HG02571 (cell line): ENCODE measurements at regions not wholly inside any gene's neighbourhood (a gene's known extent, or its start where the extent isn't known, plus 50 kb on each side); places are given as distances from the start of the nearest gene placed in this dataset.

Experiments
- ATAC-seq: cut with Tn5 transposase; IDR thresholded peaks from one replicate; pipeline ENCODE4 v1.9.1; 2021; ENCODE audit warnings: mild to moderate bottlenecking, moderate library complexity; ENCODE audit not compliant: unreplicated experiment

DNA sequence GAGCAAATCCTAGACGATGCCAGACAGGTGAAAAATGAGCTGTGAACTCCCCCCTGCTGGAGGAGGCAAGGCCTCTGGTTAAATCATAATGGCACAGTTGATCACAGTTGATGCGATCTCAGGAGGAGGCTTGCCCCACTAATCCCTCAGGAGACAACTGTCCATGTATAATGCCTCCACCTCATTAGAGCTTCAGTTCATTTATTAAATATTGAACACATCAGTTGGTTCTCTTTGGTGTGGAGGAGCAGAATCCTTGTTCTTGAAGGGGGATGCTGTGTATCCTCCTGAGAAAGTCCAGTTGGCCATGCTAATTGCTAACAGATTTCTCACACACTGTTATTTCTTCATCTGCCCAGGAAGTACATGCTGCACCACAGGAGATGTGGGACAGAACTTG is 290.5 kb downstream of the IGSF11 start:
- no peak for ATAC-seq

DNA sequence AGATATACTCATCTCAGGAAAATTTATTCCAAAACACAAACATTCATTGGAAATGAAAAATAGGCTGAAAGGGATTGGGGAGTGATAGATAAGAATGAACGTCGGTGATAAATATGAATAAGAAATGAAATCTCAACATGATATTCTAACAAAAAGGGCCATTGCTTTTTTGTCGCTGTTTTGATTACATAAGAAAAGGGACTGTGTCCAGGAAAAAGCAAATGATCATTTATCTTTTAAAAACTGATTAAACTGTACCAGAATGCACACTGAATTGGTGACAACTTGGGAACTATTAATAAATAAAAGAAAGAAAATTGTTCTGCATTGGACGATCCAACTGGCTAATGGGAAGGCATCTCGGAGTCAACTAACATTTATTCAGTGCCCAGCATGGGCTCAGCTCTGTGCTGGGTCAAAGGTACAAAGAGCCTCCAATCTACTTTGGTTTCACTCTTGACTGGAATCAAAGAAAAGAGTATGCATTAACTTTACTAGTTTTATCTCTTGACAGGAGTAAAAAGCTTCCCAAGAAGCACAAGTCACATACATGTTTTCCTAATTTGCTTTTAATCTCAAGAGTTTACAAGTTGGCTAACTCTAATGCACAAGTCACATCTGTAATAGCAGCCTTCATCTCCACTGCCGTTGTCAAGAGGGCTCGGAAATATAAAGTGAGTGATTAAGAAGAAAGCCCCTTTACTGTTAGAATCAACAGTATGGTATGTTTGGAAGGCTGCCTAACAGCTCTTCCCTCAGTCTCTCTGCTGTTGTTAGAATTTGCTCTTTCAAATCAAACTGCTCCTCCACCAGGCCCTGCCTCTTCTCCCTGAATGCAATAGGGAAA is 280.0 kb downstream of the IGSF11 start:
- ATAC-seq, result no peak

DNA sequence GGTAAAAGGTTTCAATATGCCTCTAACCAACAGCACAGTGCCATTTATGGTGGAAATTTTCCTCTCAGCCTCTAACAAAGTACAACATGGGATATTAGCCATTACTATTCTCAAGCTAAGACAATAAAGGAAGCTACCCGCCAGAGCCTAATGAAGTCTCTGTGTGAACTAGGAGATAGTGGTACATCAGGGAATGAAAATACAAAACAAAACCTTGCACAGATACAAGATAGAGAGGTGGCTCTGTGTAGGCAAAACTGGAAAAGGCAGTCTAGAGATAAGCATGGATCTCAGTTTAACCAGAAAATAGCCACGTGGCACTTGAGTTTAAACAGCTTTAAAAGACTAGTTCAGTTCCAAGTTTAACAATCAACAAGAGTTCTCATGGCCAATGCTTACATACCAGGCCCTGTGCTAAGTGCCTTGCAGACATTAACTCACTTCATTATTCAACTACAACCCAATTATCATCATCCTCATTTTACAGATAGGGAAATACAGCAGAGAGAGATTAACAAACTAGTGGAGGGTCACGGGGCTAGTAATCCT is 279.3 kb downstream of the IGSF11 start:
- ATAC-seq, result no peak

DNA sequence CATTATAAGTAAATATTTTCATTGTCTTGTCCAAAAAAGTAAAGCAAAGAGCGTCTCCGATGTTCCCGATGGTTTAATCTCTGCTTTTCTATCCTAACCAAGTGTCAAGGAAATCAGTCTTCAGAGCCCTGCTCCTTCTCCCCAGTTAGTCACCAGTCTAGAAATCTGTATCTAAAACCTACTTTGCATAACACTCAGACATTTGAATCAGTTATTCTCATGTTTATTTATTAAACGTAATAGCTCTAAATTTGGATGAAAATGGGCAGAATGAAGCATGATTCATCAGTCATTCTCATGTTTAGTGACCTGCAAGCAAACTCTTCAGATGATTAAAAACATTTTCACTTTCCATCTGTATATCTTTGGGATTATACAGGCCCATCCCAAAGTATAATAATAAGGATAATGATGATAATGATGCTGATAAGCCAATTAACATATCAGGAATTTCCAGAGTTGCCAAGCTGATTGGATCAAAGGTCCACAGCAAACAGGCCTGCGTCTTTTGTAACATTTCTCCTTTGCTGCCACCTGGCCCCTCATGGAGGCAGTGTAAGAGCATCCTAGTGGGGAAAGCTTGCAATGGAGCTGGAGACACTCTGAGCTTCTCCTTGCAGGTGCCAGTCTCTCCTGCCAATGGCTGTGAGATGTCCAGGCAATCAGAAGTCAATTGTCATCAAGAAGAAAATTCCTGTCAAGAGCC is 273.9 kb downstream of the IGSF11 start:
- ATAC-seq, result no peak

DNA sequence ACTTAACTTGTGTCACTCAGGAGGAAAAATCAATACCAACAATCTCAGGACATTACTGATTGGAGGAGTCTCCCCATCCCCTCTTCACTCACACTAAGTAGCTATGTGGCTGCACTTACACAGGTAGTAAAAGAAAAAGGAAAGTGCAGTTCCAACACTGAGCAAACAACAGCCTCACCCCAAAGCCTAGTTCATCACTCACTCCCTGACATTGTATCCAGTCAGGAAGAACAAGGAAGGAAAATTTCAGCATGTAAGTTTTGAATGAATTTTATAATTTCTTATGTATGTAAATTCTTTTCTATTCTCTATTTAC is 273.4 kb downstream of the IGSF11 start:
- ATAC-seq, result no peak

DNA sequence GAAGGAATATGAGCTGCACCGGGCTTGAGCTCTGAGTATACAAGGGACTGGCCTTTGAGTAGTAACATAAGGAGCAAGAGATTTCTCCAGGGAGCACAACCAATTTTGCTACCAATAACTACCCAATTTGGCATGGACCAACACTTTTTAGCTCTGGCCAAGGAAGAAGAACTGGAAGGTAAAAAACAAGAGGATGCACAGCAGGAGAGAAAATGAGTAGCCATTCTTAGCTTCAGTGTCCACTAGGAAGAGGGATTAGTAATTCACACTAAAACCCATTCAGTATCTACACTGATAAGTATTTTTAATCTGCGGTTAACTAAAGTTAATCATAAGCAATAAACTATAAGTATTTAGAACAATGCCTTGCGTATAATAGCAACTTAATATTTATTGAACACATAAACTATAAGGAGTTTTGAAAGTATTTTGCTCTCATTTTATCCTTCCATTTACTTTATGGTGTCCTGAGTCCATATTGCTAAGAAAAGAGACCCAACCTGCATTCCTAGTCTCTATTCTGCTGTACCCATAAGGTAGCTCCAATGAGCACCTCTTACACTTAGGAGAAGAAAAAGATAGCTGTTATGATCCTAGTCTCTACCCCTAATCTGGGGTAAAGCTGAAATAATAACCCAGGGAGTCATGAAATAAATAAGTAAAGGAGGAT is 268.9 kb downstream of the IGSF11 start:
- ATAC-seq, result no peak

DNA sequence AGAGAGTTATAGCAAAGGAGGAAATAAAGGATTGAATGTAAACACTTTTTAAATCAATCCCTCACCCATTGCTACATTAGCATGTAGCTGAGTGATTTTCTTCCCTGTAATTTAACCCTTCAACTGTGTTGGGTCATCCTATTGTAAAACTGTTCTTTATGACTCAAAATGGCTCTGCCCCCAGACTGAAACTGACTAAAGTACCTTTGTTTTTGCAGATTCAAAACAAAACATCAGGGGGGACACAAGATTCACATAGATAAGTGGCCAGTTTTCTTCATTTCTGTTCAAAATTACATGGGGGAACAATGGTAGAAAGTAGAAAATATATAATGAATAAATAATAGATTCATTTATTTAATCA is 268.4 kb downstream of the IGSF11 start:
- no peak for ATAC-seq

DNA sequence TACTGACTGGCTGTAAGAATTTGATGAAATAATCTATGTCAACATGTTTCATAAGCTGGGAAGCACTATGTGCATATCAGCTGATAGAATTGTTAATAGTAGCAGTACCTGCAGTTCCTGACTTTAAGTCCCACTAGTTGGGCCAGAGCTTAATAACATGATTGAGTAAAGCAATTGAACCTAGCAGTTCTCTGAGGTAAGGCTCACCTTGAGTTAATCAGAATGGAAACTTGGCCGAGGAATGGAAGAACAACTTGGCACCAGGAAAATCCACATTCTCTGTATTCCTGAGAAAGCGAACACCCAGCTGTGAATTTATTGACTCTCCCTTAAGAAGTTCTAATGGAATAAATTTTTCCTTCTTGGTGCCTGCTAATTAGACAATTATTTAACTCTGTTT is 262.6 kb downstream of the IGSF11 start:
- ATAC-seq, result no peak

DNA sequence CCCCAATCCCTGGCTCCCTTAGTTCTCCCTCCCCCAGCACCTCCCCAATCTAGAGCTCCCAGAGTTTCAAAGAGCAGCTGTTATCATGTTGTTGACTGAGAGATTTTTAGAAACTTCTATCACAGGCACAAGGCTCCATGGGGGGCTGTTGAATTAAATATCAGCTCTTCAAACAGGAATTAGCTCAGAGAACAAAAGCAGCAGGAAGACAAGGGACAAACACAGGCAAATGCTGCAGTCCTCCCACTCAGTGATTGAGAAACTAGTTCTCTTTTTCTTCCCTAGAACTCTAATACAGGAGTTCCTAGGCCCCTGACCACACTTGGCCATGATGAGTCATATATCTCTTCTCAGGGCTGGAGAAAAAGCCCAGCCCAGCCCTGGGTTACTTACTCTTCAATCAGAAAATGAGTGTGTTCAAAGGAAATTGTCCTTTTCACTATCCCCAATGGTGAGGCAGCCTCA is 262.1 kb downstream of the IGSF11 start:
- ATAC-seq, result peak; percentile 96

DNA sequence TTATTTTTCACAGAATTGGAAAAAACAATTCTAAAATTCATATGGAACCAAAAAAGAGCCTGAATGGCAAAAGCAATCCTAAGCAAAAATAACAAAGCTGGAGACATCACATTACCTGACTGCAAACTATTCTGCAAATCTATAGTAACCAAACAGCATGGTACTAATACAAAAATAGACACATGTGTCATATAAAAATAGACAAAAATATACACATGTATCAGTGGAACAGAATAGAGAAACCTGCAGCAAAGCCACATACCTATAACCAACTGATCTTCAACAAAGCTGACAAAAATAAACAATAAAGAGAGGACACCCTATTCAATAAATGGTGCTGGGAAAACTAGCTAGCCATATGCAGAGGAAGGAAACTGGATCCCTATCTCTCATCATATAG is 259.6 kb downstream of the IGSF11 start:
- ATAC-seq, result no peak

DNA sequence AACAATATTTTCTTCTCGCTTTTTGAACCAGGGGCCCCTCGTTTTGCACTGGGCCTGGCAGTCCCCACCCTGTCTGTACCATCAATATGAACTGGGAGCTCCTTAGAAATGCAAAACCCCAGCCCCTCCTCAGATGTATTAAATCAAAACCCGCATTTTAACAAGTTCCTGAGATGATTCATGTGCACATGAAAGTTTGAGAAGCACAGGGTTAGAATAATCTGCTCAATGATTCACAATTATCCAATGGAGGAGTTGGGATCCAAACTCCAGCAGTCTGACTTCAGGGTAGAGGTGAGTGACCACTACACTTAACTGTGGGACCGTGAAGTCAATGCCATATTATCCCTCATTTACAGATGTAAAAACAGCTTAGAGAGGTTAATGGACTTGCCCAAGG is 256.4 kb downstream of the IGSF11 start:
- ATAC-seq, result no peak

DNA sequence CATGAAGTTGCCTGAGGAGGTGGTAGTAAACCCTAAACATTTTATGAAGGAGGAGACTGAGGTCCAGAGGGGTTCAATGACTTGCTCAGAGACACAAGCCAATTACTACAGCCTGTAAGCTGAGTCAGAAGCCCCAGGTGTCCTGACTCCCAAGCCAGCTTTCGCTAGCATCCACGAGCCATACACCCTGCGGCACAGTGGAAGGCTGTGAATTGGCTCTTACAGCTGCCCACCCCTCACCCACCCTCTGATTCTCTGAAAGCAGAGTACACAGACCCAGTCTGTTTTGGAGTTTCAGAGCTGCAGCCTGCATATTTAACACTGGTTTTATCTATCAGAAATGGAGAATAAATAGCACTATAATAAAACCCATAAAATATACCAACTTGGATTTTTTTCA is 253.4 kb downstream of the IGSF11 start:
- ATAC-seq, result no peak

DNA sequence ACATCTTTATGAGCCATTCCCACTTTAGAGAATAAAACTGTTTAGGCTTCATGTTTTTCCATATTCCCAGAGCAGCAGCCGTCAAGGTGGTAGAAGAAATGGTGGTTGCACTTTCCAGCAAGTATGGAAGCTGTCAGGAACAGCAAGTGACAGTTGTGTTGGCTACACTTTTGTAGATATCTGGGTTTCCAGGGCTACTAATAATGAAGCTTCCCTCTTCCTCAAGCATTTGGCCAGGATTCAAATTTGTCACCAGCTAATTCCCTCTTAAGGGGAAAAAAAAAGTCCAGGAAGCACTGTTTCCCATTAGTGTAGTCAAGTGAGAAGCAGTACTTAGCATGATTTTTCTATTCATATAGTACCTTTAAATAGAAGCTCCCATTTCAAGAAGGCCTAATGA is 252.8 kb downstream of the IGSF11 start:
- no peak for ATAC-seq

DNA sequence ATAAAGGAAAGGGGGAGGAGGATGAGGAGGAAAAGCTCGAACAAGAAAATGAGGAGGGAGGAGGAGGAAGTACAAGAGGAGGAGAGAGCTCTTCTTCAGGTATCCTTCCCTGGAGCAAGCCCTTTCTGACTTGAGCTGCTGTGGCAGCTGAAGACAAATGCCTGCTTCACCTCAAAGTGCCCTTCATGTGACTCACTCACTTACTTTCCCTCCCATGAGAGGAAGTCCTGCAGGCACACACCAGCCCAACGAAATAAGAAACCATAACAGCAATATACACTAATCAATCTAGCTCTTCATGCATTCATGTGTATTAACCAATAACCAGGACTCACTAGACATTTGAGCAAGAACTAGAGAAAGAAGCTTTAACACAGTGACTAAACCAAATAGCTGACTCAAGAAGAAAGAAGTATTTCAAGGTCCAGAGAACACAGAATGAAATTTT is 251.9 kb downstream of the IGSF11 start:
- peak; percentile 83 for ATAC-seq

DNA sequence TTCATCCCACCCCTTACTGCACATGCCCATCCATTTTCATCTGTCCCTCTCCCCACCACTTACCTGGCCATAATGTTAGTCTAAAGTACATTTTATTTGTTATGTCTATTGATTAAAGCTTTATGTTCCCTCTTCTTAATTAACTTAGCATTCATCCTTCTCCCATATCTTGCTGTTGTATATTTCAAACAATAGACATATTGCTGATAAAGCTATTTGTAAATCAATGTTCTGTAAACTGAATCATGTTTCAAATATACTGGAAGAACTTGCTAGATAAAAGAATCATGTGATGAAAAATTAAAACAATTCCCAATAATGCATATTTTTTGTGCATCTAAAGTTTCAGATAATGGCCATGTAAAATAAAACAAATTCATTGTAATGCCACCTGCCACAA is 249.2 kb downstream of the IGSF11 start:
- no peak for ATAC-seq

DNA sequence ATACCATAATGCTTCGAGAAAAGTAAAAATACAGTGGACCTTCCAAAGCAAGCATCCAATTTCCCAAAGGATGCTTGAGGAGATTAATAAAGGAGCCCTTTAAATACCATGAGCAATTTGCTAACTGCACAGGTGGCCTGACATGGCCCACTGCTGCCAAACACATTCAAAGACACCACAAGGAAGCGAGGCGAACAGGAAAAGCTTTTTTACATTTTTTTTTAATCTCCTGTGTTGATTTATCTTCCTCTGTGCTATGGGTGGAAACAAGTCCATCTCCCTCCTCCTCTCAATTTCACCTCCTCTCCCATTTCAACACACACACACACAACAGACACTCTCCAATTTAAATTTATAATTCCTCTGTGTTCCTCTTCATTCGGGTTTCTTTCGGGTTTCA is 243.4 kb downstream of the IGSF11 start:
- ATAC-seq, result no peak

DNA sequence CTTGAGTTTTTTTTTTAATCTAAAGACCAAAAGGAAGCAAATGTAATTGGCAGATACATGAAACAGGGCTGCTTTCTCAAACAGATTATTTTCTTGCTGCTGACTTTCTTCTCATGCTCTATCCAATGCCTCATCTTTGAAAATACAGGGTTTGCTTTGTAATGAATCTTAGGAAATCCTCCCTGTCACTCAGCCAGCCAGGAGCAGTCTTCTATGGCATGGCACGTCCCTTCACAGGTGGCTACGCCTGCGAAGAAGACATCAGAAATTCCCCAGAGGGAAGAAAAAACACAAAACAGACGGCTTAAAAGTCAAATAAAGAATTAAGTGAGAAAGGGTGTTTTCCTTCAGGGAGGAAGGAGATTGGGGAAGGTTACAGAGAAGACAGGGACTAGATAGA is 242.5 kb downstream of the IGSF11 start:
- no peak for ATAC-seq

DNA sequence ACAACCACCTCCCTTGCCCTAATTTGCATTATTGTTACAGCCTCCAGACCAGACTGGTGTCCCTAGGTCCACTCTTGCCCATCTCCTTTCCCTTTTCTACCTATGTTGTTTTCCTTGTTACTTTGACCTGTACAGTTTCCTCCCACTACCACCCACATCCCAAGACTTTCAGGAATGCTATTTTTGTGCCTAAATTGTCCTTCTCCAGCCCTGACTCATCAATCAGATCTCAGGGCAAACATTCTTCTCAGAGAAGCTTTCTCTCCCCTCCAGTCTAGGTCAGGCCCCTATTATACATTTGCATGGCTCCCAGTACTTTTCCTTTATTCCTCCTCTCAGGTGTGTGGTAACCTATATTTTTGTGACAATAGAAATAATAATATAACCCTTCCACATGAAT is 241.5 kb downstream of the IGSF11 start:
- ATAC-seq, result no peak

DNA sequence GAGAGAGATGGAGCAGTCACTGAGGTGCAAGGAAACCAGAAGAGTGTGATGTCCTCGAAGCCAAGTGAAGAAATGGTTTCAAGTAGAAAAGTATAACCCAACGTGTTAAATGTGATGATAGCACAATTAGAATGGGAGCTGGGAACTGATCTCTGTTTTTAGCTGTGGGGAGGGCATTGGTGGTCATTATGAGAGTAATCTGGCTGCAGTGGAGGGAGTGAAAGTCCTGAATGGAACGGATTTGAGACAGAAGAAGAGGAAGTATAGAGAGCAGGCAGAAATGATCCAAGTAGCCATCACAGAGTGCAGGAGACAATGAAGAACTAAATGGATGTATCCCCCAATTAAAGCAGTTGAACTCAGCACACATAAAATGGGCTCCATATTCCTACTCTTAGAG is 235.3 kb downstream of the IGSF11 start:
- ATAC-seq, result no peak

DNA sequence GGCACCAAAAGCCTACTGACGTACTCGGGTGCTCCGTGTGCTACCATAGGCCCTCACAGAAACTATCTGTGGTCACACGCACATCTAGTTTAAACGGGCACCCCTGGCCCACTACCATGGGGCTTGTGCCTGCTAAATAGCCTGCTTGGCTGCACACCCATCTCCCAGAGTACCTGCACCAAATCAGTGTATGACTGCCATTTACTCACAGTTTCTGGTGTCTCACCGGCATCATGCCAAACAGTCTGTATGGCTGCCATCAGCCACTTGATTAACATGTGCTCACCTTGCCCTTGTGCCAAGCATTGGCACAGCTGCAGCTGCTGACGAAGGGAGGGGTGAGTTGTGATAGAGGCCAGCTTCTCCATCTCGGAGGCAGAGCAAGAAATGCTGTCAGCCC is 232.7 kb downstream of the IGSF11 start:
- no peak for ATAC-seq

DNA sequence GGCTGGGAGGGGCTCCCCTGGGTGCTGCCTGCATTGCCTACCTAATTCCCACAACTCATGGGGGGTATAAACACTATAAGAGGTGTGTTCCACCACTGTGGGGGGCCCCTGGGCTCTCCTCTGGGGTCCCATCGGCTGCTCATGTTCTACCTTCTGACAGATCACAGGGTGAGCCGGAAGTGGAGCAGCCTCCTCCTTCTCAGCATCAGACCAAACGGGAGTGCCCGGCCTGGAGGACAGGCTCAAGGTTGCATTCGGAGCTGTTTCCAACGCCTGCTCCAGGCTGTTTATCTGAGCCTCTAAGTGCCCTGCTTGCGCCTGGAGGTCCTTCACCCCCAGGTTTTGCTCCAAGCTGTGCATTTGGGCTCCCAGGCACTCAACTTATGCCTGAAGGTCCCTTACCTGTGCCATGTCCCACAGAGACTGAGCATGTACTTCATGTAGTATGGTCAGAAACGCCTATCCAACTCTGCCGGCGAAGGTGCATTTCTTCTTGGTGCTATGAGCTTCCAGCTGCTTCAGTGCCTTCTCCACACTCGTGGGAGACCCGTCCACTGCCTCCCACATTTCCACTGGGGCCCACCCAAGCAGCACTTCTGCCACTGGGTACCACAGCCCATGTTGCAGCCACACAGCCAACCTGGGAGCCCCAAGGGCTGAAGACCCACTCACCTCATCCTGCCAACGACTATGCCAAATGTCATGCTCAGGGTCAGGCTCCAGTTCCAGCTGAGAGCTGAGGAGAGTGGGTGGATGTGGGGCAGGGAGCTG is 232.1 kb downstream of the IGSF11 start:
- no peak for ATAC-seq
